Ascending aorta (tissue), 2 donors: ENCODE measurements at regions not wholly inside any gene's neighbourhood (a gene's known extent, or its start where the extent isn't known, plus 50 kb on each side); places are given as distances from the start of the nearest gene placed in this dataset.

Experiments used
- DNase-seq, 2 donors: peaks; one replicate each; pipeline ENCODE4 v3.0.0-alpha.2; 2019; ENCODE audit warnings: low spot score in 2 of 2
- H3K27ac ChIP-seq, 2 donors: fragments of 200-600 bp; sonication (generic); one replicate each; pipeline ENCODE4 v1.5.1; 2016 to 2017; ENCODE audit warnings: mild to moderate bottlenecking in 1 of 2
- H3K27me3 ChIP-seq: fragments of 200-600 bp; sonication (generic); one replicate; pipeline ENCODE4 v1.5.1; 2017
- H3K36me3 ChIP-seq, 2 donors: fragments of 200-600 bp; sonication (generic); one replicate each; pipeline ENCODE4 v1.5.1; 2016
- H3K4me1 ChIP-seq, 2 donors: fragments of 200-600 bp; sonication (generic); one replicate each; pipeline ENCODE4 v1.5.1; 2016 to 2017; ENCODE audit warnings: mild to moderate bottlenecking in 1 of 2
- H3K4me3 ChIP-seq, 2 donors: fragments of 200-600 bp; sonication (generic); one replicate each; pipeline ENCODE4 v1.5.1; 2016 to 2017; ENCODE audit warnings: mild to moderate bottlenecking in 1 of 2
- H3K9me3 ChIP-seq, 2 donors: fragments of 200-600 bp; sonication (generic); one replicate each; pipeline ENCODE4 v1.5.1; 2016
- intact Hi-C: fragments of 100-400 bp; cut with DNase I; formaldehyde crosslinking; loops from one replicate; pipeline ENCODE4 v1.15.1; 2023
- TF ChIP-seq, protein P1 (sequence below), 3 experiments: fragments of 200-600 bp in 2 of 3; fragments of 450-650 bp in 1 of 3; sonication (generic) in 2 of 3; IDR thresholded peaks; one replicate each; pipeline ENCODE4 v1.5.1; 2016 to 2019; ENCODE audit warnings: antibody characterized with exemption in 3 of 3, mild to moderate bottlenecking in 1 of 3, moderate library complexity in 1 of 3

DNA sequence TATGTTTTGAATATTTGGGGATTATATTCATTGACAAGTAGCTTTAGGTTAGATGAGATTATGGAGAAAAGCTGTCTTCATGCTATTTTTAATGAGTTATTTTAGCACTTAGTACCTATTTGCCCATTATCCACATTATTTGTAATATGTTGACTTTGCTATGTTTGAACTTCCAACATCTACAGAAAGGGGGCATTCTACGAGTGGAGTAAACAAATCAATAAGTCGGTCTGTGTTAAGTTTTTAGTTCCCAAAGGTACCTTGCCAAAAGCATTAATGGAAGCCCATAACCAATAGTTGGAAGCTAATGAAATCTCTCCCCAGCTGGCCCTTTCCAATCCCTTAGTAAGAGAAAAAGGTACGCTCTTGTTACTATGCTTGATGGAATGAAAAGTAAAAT is 250.0 kb upstream of the E2F7 start:
- H3K36me3 ChIP-seq: no peaks in the 10 kb centered on the region
- no peaks in the 10 kb centered on the region for H3K27me3 ChIP-seq
- H3K9me3 ChIP-seq: no peaks in the 10 kb centered on the region
- intact Hi-C loops: no loop called here
- H3K27ac ChIP-seq: no peak overlapping the region
- H3K4me3 ChIP-seq: no peak overlapping the region
- no peaks in the 10 kb centered on the region for H3K4me1 ChIP-seq
- no peak for DNase-seq
- TF ChIP-seq, protein P1, sequence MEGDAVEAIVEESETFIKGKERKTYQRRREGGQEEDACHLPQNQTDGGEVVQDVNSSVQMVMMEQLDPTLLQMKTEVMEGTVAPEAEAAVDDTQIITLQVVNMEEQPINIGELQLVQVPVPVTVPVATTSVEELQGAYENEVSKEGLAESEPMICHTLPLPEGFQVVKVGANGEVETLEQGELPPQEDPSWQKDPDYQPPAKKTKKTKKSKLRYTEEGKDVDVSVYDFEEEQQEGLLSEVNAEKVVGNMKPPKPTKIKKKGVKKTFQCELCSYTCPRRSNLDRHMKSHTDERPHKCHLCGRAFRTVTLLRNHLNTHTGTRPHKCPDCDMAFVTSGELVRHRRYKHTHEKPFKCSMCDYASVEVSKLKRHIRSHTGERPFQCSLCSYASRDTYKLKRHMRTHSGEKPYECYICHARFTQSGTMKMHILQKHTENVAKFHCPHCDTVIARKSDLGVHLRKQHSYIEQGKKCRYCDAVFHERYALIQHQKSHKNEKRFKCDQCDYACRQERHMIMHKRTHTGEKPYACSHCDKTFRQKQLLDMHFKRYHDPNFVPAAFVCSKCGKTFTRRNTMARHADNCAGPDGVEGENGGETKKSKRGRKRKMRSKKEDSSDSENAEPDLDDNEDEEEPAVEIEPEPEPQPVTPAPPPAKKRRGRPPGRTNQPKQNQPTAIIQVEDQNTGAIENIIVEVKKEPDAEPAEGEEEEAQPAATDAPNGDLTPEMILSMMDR (IDR thresholded peaks at IDR 0.05): no peak

DNA sequence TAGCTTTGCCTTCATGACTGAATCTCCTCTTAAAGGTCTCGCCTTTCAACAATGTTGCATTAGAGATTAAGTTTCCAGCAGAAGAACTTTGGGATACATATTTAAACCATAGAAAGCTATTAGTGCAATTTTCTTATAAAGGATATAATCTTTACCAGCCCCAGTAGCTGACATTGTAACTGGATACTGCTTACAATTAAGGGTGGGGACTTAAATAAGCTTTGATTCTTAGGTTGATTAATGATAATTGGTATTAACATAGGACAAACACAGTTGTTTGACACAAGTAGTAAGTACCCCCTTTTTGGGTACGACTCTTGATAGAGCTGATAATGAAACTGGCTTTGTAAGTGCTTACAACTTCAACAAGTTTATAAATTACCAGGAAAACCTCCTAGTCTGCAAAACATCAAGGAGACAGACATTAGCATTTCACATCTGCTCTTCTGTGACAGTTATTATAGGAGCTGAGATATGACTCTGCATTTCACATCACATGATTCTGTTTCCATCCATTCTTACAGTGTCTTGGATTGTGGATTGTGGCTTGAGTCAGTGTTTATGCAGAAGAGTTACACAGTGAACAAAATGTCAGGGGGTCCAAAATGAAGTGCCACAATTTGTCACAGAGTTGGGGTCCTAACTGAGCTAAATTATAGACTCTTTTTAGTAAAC is 249.1 kb upstream of the E2F7 start:
- no peak for DNase-seq
- Histone ChIP-seq H3K27ac (no peak overlapping the region), H3K4me1 (no peaks in the 10 kb centered on the region), H3K36me3 (no peaks in the 10 kb centered on the region), H3K9me3 (no peaks in the 10 kb centered on the region), H3K4me3 (no peak overlapping the region), H3K27me3 (no peaks in the 10 kb centered on the region)
- TF ChIP-seq, protein P1 (IDR thresholded peaks at IDR 0.05): no peak
- intact Hi-C loops: no loop called here

DNA sequence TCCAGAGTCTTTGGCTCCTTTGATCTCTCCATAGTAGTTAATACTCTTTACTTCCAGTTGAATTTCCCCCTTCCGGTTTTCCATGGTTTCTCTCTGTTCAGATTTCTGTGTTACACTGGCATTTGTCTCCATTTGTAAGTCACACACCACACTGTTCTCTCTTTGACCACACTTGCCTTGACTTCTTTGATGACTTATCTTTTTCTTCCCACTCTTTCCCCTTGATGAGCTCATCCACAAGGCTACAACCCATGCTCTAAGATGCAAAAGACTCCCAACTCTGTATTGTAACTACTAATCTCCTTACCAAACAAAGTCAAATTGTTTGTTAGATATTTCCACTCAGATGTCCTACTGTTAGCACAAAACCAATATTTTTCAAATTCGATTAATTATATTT is 242.7 kb upstream of the E2F7 start:
- TF ChIP-seq, protein P1 (IDR thresholded peaks at IDR 0.05): no peak
- DNase-seq: no peak
- H3K27ac ChIP-seq: no peak overlapping the region
- H3K27me3 ChIP-seq: no peaks in the 10 kb centered on the region
- H3K4me3 ChIP-seq: no peak overlapping the region
- no peaks in the 10 kb centered on the region for H3K36me3 ChIP-seq
- H3K9me3 ChIP-seq: no peaks in the 10 kb centered on the region
- no peaks in the 10 kb centered on the region for H3K4me1 ChIP-seq
- intact Hi-C loops: no loop called here

DNA sequence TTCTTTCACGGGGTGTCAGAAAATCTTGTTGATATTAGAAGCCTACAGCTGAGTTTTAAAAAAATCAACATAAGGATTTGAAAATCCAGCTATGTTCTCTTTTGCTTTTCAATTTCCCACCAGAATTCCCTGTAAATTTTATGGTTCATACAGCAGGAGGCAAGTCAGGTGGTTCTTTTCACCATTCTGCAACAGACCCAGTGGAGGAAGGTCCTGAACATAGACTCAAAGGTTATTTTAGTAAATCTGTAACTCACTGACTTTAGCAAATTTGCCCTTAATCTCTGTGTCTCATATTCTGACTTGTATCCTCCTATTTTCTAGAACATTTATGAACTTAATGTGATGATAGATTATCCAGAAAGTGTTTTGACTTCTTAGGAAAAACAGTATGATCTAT is 235.4 kb upstream of the E2F7 start:
- intact Hi-C loops: no loop called here
- no peak for DNase-seq
- no peak overlapping the region for H3K27ac ChIP-seq
- no peaks in the 10 kb centered on the region for H3K9me3 ChIP-seq
- H3K36me3 ChIP-seq: no peaks in the 10 kb centered on the region
- no peaks in the 10 kb centered on the region for H3K4me1 ChIP-seq
- H3K27me3 ChIP-seq: no peaks in the 10 kb centered on the region
- no peak overlapping the region for H3K4me3 ChIP-seq
- TF ChIP-seq, protein P1 (IDR thresholded peaks at IDR 0.05): no peak

DNA sequence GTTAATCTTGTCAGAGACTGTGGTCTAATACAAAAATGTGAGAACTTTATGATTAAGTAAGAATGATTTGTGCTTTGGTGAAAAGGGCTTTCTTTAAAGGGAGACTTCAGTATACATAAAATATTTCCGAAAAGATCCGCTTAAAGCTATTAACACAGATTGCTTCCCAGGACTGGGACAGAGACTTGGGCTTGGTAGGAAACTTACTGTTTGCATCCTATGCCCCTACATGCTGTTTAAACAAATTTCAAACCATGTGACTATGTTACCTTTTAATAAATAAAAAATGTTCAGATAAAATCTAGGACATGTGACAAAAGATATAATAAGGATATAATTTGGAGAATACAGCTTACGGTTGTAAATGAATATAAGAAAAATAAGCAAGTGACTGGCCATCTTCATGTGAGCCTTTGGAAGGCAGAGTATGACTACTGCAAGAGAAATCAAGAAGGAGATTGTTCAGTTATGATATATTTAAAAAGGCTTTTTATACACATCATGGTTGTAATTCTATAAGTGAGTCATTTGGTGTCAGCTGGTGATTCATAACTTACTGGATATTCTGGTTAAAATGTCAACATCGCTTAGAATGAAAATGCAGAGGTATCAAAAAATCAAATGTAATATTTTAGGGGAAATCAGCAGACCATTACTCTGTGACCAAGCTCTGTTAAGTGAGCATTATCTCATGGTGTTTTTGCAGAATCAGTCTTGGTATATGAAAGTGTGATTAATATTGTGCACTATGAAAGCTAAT is 234.7 kb upstream of the E2F7 start:
- no peaks in the 10 kb centered on the region for H3K27me3 ChIP-seq
- H3K4me1 ChIP-seq: no peaks in the 10 kb centered on the region
- no peaks in the 10 kb centered on the region for H3K9me3 ChIP-seq
- no peak overlapping the region for H3K4me3 ChIP-seq
- H3K27ac ChIP-seq: no peak overlapping the region
- intact Hi-C loops: no loop called here
- H3K36me3 ChIP-seq: no peaks in the 10 kb centered on the region
- TF ChIP-seq, protein P1 (IDR thresholded peaks at IDR 0.05): no peak
- DNase-seq: no peak
